Left lung (tissue), 4 donors: ENCODE measurements at regions not wholly inside any gene's neighbourhood (a gene's known extent, or its start where the extent isn't known, plus 50 kb on each side); places are given as distances from the start of the nearest gene placed in this dataset.

Experiments used
- ATAC-seq: fragments of 200-7000 bp; cut with Tn5 transposase; one replicate; pipeline ENCODE4 v1.9.1; 2020; ENCODE audit warnings: moderate library complexity
- DNase-seq, 4 donors: peaks; one replicate each; pipeline ENCODE4 v3.0.0-alpha.2; 2013 to 2020
- H3K27ac ChIP-seq, 2 donors: fragments of 200-600 bp; sonication (generic) in 1 of 2; one replicate each; pipeline versions ENCODE4 v1.5.0 to v1.8.0; 2020 to 2021
- H3K27me3 ChIP-seq, 2 donors: fragments of 200-600 bp; sonication (generic) in 1 of 2; one replicate each; pipeline versions ENCODE4 v1.5.0 to v1.8.0; 2020 to 2021
- H3K36me3 ChIP-seq, 2 donors: fragments of 200-600 bp; sonication (generic) in 1 of 2; one replicate each; pipeline versions ENCODE4 v1.5.0 to v1.8.0; 2020 to 2021
- H3K4me1 ChIP-seq, 2 donors: fragments of 200-600 bp; one replicate each; pipeline ENCODE4 v1.8.0; 2021
- H3K4me3 ChIP-seq, 2 donors: fragments of 200-600 bp; sonication (generic) in 1 of 2; one replicate each; pipeline versions ENCODE4 v1.5.0 to v1.8.0; 2020 to 2021; ENCODE audit warnings: mild to moderate bottlenecking in 1 of 2
- H3K9me3 ChIP-seq, 2 donors: fragments of 200-600 bp; sonication (generic) in 1 of 2; one replicate each; pipeline versions ENCODE4 v1.5.0 to v1.8.0; 2020 to 2021
- intact Hi-C, 2 donors: fragments of 100-400 bp; cut with DNase I; formaldehyde crosslinking; loops; one replicate each; pipeline versions ENCODE4 v1.11.2 to v1.14.2; 2022
- TF ChIP-seq, protein P1 (sequence below), 2 donors: fragments of 200-600 bp; sonication (generic) in 1 of 2; IDR thresholded peaks; one replicate each; pipeline versions ENCODE4 v1.5.0 to v1.8.0; 2021; ENCODE audit warnings: antibody characterized with exemption in 2 of 2
- donor health status: DM: no; HTN: yes; CAD: no.
- donor health status: DM: no; HTN: no; CAD: no.

DNA sequence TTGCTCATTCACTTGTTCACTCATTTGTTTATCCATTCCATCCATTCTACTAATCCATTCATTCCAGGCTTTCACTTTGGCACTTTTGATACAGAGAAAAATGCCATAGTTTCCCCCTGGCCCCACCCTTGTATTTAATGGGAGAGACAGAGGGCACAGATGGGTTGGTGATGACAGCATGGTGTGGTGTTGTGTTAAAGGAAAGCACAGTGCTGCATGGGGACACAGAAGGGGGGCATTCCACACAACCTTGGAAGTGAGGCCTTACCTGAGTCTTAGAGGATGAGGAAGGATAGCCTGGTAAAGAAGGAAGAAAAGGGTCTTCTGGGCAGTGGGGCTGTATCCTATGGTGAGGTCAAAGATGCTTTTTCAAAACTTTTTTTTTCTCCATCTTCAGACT lies 248.5 kb upstream of the C11orf87 start:
- Histone ChIP-seq H3K27ac (no peak overlapping the region), H3K36me3 (no peaks in the 10 kb centered on the region), H3K4me1 (no peaks in the 10 kb centered on the region), H3K4me3 (no peak overlapping the region), H3K9me3 (no peaks in the 10 kb centered on the region), H3K27me3 (no peaks in the 10 kb centered on the region)
- ATAC-seq (no peak), DNase-seq (no peak)
- intact Hi-C loops, result no loop called here
- TF ChIP-seq, protein P1, sequence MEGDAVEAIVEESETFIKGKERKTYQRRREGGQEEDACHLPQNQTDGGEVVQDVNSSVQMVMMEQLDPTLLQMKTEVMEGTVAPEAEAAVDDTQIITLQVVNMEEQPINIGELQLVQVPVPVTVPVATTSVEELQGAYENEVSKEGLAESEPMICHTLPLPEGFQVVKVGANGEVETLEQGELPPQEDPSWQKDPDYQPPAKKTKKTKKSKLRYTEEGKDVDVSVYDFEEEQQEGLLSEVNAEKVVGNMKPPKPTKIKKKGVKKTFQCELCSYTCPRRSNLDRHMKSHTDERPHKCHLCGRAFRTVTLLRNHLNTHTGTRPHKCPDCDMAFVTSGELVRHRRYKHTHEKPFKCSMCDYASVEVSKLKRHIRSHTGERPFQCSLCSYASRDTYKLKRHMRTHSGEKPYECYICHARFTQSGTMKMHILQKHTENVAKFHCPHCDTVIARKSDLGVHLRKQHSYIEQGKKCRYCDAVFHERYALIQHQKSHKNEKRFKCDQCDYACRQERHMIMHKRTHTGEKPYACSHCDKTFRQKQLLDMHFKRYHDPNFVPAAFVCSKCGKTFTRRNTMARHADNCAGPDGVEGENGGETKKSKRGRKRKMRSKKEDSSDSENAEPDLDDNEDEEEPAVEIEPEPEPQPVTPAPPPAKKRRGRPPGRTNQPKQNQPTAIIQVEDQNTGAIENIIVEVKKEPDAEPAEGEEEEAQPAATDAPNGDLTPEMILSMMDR (IDR thresholded peaks at IDR 0.05), result no peak

DNA sequence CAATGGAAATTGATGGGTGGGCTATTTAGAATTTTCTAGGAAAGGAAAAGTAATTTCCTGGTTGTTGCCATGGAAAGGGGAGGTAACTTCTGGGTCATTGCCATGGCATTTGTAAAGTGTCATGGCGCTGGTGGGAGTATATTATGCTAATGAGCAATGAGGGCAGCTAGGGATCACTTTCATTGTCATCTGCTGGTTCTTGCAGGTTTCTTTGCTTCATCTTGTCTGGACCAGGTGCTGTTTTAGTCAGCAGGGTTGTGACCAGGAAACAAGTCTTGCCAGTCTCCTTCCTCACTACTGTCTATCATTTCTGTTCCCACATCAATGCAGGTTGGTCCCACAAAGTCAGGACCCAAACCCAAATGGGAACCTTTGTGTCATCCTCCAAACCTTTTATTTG lies 237.6 kb upstream of the C11orf87 start:
- Histone ChIP-seq H3K27ac (no peak overlapping the region), H3K4me3 (no peak overlapping the region), H3K9me3 (peaks cover 0 to 14% of the 10 kb centered on the region in 2 donors), H3K4me1 (no peaks in the 10 kb centered on the region), H3K27me3 (no peaks in the 10 kb centered on the region), H3K36me3 (no peaks in the 10 kb centered on the region)
- DNase-seq (no peak), ATAC-seq (no peak)
- intact Hi-C loops, result no loop called here
- TF ChIP-seq, protein P1 (IDR thresholded peaks at IDR 0.05), result no peak

DNA sequence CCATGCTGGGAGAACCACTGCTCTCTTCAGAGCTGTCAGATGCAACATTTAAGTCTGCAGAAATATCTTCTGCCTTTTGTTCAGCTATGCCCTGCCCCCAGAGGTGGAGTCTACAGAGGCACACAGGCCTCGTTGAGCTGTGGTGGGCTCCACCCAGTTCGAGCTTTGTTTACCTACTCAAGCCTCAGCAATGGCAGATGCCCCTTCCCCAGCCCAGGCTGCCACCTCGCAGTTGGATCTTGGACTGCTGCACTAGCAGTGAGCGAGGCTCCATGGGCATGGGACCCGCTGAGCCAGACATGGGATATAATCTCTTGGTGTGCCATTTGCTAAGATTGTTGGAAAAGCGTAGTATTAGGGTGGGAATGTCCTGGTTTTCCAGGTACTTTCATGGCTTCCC lies 229.1 kb upstream of the C11orf87 start:
- peaks cover 0 to 18% of the 10 kb centered on the region in 2 donors for H3K9me3 ChIP-seq
- H3K27me3 ChIP-seq, result no peaks in the 10 kb centered on the region
- DNase-seq (peak in 1 of 4 donors; percentile 43), ATAC-seq (no peak)
- H3K4me3 ChIP-seq, result no peak overlapping the region
- no peaks in the 10 kb centered on the region for H3K36me3 ChIP-seq
- intact Hi-C loops, result no loop called here
- H3K4me1 ChIP-seq, result no peaks in the 10 kb centered on the region
- no peak overlapping the region for H3K27ac ChIP-seq
- TF ChIP-seq, protein P1 (IDR thresholded peaks at IDR 0.05), result no peak

DNA sequence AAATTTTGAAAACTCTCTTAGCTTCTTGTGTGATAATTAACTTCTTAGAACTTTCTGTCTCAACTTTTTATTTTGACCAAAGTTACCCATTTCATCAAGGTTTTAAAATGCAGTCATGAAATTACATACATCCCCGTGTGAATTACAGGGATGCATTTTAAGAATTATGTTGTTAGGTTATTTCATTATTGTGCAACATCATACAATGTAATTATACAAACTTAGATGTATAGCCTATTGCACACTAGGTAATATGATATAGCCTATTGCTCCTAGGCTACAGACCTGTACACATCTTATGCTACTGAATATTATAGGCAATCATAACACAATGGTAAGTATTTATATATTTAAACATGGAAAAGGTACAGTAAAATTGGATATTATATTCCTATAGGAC lies 228.1 kb upstream of the C11orf87 start:
- peaks cover 0 to 16% of the 10 kb centered on the region in 2 donors for H3K9me3 ChIP-seq
- H3K36me3 ChIP-seq, result no peaks in the 10 kb centered on the region
- TF ChIP-seq, protein P1 (IDR thresholded peaks at IDR 0.05), result no peak
- intact Hi-C loops, result no loop called here
- H3K27ac ChIP-seq, result no peak overlapping the region
- H3K27me3 ChIP-seq, result no peaks in the 10 kb centered on the region
- no peaks in the 10 kb centered on the region for H3K4me1 ChIP-seq
- DNase-seq (no peak), ATAC-seq (no peak)
- no peak overlapping the region for H3K4me3 ChIP-seq

DNA sequence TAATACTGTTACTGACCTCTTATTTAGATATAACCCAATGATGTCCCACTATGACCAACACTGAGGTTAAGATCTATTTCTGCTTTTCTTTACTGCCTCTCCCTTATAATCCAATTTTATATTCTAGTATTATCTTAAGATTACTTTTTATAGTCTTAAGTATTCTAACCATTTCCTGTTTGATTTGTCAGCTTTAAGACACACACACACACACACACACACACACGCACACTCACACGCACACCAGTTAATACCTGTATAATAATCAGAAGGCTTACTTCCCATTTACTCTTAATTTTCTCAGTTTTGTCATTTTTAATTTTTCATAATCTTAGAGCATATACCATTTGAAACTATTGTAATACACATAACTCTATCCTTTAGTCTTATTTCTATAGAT lies 226.0 kb upstream of the C11orf87 start:
- DNase-seq (no peak), ATAC-seq (no peak)
- Histone ChIP-seq H3K27me3 (no peaks in the 10 kb centered on the region), H3K36me3 (no peaks in the 10 kb centered on the region), H3K4me3 (no peak overlapping the region), H3K4me1 (no peaks in the 10 kb centered on the region), H3K27ac (no peak overlapping the region), H3K9me3 (peaks cover 0 to 14% of the 10 kb centered on the region in 2 donors)
- TF ChIP-seq, protein P1 (IDR thresholded peaks at IDR 0.05), result no peak
- intact Hi-C loops, result no loop called here
